Osteoblast (primary cell): ENCODE measurements at regions not wholly inside any gene's neighbourhood (a gene's known extent, or its start where the extent isn't known, plus 50 kb on each side); places are given as distances from the start of the nearest gene placed in this dataset.

ENCODE experiments used
- DNase-seq: peaks from one replicate; pipeline ENCODE4 v3.0.0; 2011; ENCODE audit warnings: low spot score, mixed read lengths; ENCODE audit not compliant: insufficient read length; ENCODE audit errors: missing footprints
- H2AFZ ChIP-seq: 2 replicates; pipeline ENCODE4 v1.6.0; 2011; ENCODE audit warnings: mild to moderate bottlenecking, low read length
- H3K27ac ChIP-seq: 2 replicates; pipeline ENCODE4 v1.5.1; 2011; ENCODE audit warnings: mild to moderate bottlenecking, low read depth, low read length, moderate library complexity
- H3K27me3 ChIP-seq: 2 replicates; pipeline ENCODE4 v1.6.0; 2012; ENCODE audit warnings: mild to moderate bottlenecking, control low read depth, inconsistent platforms, low read length, moderate library complexity; ENCODE audit not compliant: insufficient read depth
- H3K36me3 ChIP-seq: 2 replicates; pipeline ENCODE4 v1.5.1; 2011; ENCODE audit warnings: mild to moderate bottlenecking, low read length, control low read depth, moderate library complexity; ENCODE audit not compliant: insufficient read depth
- H3K4me1 ChIP-seq: 2 replicates; pipeline ENCODE4 v1.5.1; 2011; ENCODE audit warnings: mild to moderate bottlenecking, low read length, control low read depth, moderate library complexity; ENCODE audit not compliant: insufficient read depth
- H3K4me2 ChIP-seq: 2 replicates; pipeline ENCODE4 v1.6.0; 2011; ENCODE audit warnings: mild to moderate bottlenecking, low read length; ENCODE audit not compliant: insufficient read depth
- H3K4me3 ChIP-seq: fragments of 200-600 bp; sonication (generic); 3 replicates; pipeline ENCODE4 v1.5.1; 2012; ENCODE audit warnings: mild to moderate bottlenecking, low read length, inconsistent platforms; ENCODE audit not compliant: insufficient read depth
- H3K79me2 ChIP-seq: 2 replicates; pipeline ENCODE4 v1.6.0; 2012; ENCODE audit warnings: mild to moderate bottlenecking, low read length, control low read depth, inconsistent platforms; ENCODE audit not compliant: insufficient read depth
- H3K9me3 ChIP-seq: 2 replicates; pipeline ENCODE4 v1.5.1; 2011; ENCODE audit warnings: low read depth, low read length, control low read depth
- H4K20me1 ChIP-seq: 2 replicates; pipeline ENCODE4 v1.6.0; 2012; ENCODE audit warnings: mild to moderate bottlenecking, low read length, control low read depth; ENCODE audit not compliant: insufficient read depth
- TF ChIP-seq, protein P1 (sequence below): IDR thresholded peaks from 2 replicates; pipeline ENCODE4 v1.5.1; 2011; ENCODE audit warnings: mild to moderate bottlenecking, low read depth, low read length, moderate library complexity; ENCODE audit errors: extremely low read depth

DNA sequence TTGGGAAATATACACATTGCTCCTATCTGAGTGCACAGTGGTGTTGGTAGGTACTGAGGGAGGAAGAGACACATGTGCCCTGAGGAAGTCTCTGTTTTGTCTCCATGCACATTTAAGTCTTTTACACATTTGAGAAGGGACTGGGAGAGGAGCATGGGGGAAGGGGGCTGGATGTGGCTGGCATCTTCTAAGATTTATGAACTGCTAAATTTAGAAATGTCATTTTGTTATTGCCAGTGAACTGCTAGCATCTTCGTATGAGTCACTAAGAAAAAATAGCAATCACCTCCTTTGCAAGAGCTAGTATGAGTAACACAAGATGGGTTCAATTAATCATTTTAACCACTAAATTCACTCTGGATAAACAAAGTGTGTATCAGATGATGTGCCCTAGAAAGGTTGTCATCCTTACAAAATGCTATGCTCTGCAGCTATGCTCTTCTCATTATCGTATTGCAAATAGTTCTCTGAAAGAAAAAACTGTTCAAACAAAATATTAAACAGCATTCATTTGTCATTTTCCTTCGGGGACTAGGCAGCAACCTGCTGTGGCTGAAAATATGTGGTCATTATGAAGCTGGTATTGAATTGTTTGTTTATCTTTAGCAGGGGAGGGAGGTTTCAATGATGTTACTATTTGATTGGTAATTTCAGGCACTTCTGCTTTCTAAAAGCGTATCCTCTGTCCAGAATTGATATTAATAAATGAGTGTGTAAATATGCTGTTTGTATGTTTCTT, 236.5 kb downstream of the DMRTA1 start:
- no peaks in the 10 kb centered on the region for H4K20me1 ChIP-seq
- TF ChIP-seq, protein P1, sequence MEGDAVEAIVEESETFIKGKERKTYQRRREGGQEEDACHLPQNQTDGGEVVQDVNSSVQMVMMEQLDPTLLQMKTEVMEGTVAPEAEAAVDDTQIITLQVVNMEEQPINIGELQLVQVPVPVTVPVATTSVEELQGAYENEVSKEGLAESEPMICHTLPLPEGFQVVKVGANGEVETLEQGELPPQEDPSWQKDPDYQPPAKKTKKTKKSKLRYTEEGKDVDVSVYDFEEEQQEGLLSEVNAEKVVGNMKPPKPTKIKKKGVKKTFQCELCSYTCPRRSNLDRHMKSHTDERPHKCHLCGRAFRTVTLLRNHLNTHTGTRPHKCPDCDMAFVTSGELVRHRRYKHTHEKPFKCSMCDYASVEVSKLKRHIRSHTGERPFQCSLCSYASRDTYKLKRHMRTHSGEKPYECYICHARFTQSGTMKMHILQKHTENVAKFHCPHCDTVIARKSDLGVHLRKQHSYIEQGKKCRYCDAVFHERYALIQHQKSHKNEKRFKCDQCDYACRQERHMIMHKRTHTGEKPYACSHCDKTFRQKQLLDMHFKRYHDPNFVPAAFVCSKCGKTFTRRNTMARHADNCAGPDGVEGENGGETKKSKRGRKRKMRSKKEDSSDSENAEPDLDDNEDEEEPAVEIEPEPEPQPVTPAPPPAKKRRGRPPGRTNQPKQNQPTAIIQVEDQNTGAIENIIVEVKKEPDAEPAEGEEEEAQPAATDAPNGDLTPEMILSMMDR = no peak
- no peaks in the 10 kb centered on the region for H3K79me2 ChIP-seq
- H3K27ac ChIP-seq = no peak overlapping the region
- no peaks in the 10 kb centered on the region for H3K9me3 ChIP-seq
- no peak overlapping the region for H2AFZ ChIP-seq
- no peak overlapping the region for H3K4me3 ChIP-seq
- H3K4me1 ChIP-seq = peaks cover 12% of the 10 kb centered on the region
- no peaks in the 10 kb centered on the region for H3K27me3 ChIP-seq
- H3K4me2 ChIP-seq = peak overlapping the region; percentile 22
- no peaks in the 10 kb centered on the region for H3K36me3 ChIP-seq
- peak; percentile 15 for DNase-seq

GRCh38 chr9:22683700-22684075, 237.1 kb downstream of the DMRTA1 start:
- Histone ChIP-seq H3K9me3 (no peaks in the 10 kb centered on the region), H4K20me1 (no peaks in the 10 kb centered on the region), H3K4me2 (peak overlapping the region; percentile 22), H3K27ac (no peak overlapping the region), H3K36me3 (no peaks in the 10 kb centered on the region), H2AFZ (no peak overlapping the region), H3K4me3 (no peak overlapping the region), H3K4me1 (peaks cover 12% of the 10 kb centered on the region), H3K27me3 (no peaks in the 10 kb centered on the region), H3K79me2 (no peaks in the 10 kb centered on the region)
- TF ChIP-seq, protein P1 = no peak
- DNase-seq = peak; percentile 15

DNA sequence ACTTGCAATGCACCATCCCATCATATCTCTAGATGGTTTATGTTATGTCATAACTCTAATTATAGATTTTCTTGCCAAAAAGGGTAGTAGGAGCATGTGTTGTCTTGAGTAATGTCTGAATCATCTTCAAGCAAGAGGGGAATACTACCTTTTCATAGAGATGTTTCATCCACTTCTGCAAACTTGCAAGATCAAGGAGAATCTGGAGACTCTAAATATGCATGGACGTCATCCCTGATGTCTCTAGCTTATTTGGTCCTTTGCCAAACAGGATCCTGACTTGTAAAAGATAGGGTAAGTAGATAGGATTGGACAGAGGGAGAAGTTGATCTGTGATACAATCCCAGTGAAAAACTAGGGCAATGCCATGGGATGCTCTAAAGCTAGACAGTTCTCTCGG, 246.5 kb downstream of the DMRTA1 start:
- Histone ChIP-seq H3K4me1 (no peaks in the 10 kb centered on the region), H2AFZ (no peak overlapping the region), H3K27me3 (no peaks in the 10 kb centered on the region), H3K9me3 (no peaks in the 10 kb centered on the region), H3K4me3 (no peak overlapping the region), H3K36me3 (no peaks in the 10 kb centered on the region), H3K4me2 (no peak overlapping the region), H4K20me1 (no peaks in the 10 kb centered on the region), H3K27ac (no peak overlapping the region), H3K79me2 (no peaks in the 10 kb centered on the region)
- DNase-seq = peak; percentile 14
- TF ChIP-seq, protein P1 = no peak

DNA sequence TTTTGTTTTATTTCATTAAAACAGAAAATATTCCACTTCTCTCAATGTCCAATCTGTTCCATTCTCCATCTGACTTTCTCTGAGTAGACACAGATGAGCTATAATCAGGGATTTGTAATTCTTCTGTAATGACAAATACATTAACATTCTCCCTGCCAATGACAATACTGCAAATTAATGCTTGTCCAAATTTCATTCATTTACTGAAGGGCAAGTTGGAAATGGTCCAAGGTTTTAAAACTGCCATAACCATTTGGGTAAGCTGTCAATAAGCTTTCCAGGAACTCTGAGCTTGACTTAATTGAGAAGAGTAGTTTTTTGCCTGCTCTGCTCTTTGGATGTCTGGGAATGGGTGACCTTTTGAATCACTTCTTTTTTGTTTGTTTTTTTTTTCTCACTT, 253.5 kb downstream of the DMRTA1 start:
- no peaks in the 10 kb centered on the region for H4K20me1 ChIP-seq
- DNase-seq = no peak
- H3K27ac ChIP-seq = no peak overlapping the region
- H3K4me1 ChIP-seq = no peaks in the 10 kb centered on the region
- no peak overlapping the region for H3K4me3 ChIP-seq
- H3K27me3 ChIP-seq = no peaks in the 10 kb centered on the region
- no peaks in the 10 kb centered on the region for H3K36me3 ChIP-seq
- TF ChIP-seq, protein P1 = no peak
- H3K4me2 ChIP-seq = no peak overlapping the region
- H3K79me2 ChIP-seq = no peaks in the 10 kb centered on the region
- H3K9me3 ChIP-seq = no peaks in the 10 kb centered on the region
- H2AFZ ChIP-seq = no peak overlapping the region
